GM19239 (cell line): ENCODE measurements at regions not wholly inside any gene's neighbourhood (a gene's known extent, or its start where the extent isn't known, plus 50 kb on each side); places are given as distances from the start of the nearest gene placed in this dataset.

Source experiments
- DNase-seq: peaks from one replicate; pipeline ENCODE4 v3.0.0; 2011; ENCODE audit warnings: low spot score; ENCODE audit not compliant: insufficient read length
- FAIRE-seq: peaks from 2 replicates; lab custom pipeline; 2011; peaks lifted over from hg19 to GRCh38; lab: Jason Lieb, UNC

- no peak for DNase-seq
- no peak for FAIRE-seq
These were observed 164.7 kb downstream of the LTN1 start for GRCh38 chr21:28828021-28828420.

GRCh38 chr21:28827422-28827821, 165.3 kb downstream of the LTN1 start:
- DNase-seq (no peak), FAIRE-seq (no peak)

GRCh38 chr21:28826569-28826968, 166.1 kb downstream of the LTN1 start:
- no peak for DNase-seq
- FAIRE-seq = no peak

GRCh38 chr21:28826021-28826420, 166.7 kb downstream of the LTN1 start:
- no peak for DNase-seq
- FAIRE-seq = no peak

GRCh38 chr21:28823429-28823828, 169.2 kb downstream of the LTN1 start:
- FAIRE-seq (no peak), DNase-seq (no peak)

- DNase-seq (no peak), FAIRE-seq (no peak)
These were observed 170.0 kb downstream of the LTN1 start for GRCh38 chr21:28822486-28823335.

- DNase-seq (no peak), FAIRE-seq (no peak)
These were observed 170.6 kb downstream of the LTN1 start for GRCh38 chr21:28822123-28822399.

GRCh38 chr21:28821276-28822122, 171.2 kb downstream of the LTN1 start:
- DNase-seq (no peak), FAIRE-seq (no peak)

GRCh38 chr21:28818663-28819278, 173.9 kb downstream of the LTN1 start:
- FAIRE-seq = no peak

GRCh38 chr21:28817871-28818270, 174.8 kb downstream of the LTN1 start:
- no peak for DNase-seq
- FAIRE-seq = no peak

More at GRCh38 chr21:28818663-28819278, 173.9 kb downstream of the LTN1 start:
- no peak for DNase-seq

GRCh38 chr21:28811860-28812259, 180.8 kb downstream of the LTN1 start:
- DNase-seq (no peak), FAIRE-seq (no peak)

GRCh38 chr21:28810826-28811524, 181.7 kb downstream of the LTN1 start:
- FAIRE-seq (no peak), DNase-seq (no peak)

- no peak for FAIRE-seq
- no peak for DNase-seq
These were observed 186.8 kb downstream of the LTN1 start for GRCh38 chr21:28805885-28806284.

GRCh38 chr21:28804089-28804670, 188.5 kb downstream of the LTN1 start:
- DNase-seq (no peak), FAIRE-seq (no peak)

GRCh38 chr21:28801906-28802305, 190.8 kb downstream of the LTN1 start:
- no peak for FAIRE-seq
- no peak for DNase-seq

- FAIRE-seq (no peak), DNase-seq (no peak)
These were observed 192.8 kb downstream of the LTN1 start for GRCh38 chr21:28799926-28800325.

- no peak for FAIRE-seq
- DNase-seq = no peak
These were observed 193.9 kb downstream of the LTN1 start for GRCh38 chr21:28798798-28799197.

- FAIRE-seq (no peak), DNase-seq (no peak)
These were observed 197.4 kb downstream of the LTN1 start for GRCh38 chr21:28795251-28795650.

- no peak for DNase-seq
- FAIRE-seq = no peak
These were observed 198.3 kb downstream of the LTN1 start for GRCh38 chr21:28794371-28794851.

- FAIRE-seq (no peak), DNase-seq (no peak)
These were observed 199.6 kb downstream of the LTN1 start for GRCh38 chr21:28793043-28793442.
